ENCODE measurements at regions not wholly inside any gene's neighbourhood (a gene's known extent, or its start where the extent isn't known, plus 50 kb on each side); places are given as distances from the start of the nearest gene placed in this dataset.
"Not testable (repeated sequence)": the region's sequence is repeated elsewhere in the genome, so short reads cannot be mapped to it uniquely, and the experiment has no call there.

DNA sequence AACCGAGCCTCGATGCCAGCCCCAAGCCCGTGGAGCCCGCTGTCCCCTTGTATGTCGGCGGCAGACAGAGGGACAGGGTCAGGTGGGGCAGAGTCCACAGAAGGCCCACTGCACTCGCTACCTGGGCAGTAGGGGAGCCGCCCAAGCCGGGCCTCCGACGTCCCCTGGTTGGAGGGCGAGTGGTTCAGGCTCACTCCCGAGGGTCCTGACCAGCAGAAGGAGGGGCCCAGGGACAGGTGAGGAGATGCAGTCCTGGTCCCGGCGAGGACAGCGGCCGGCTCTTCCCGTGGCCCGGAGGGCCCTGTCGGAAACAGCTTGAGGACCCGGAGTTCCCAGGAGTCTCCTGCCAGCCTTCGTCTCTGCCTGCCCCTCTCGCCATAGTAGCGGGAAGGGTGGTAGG lies 216.7 kb upstream of the SFSWAP start:
- no peak for DNase-seq

DNA sequence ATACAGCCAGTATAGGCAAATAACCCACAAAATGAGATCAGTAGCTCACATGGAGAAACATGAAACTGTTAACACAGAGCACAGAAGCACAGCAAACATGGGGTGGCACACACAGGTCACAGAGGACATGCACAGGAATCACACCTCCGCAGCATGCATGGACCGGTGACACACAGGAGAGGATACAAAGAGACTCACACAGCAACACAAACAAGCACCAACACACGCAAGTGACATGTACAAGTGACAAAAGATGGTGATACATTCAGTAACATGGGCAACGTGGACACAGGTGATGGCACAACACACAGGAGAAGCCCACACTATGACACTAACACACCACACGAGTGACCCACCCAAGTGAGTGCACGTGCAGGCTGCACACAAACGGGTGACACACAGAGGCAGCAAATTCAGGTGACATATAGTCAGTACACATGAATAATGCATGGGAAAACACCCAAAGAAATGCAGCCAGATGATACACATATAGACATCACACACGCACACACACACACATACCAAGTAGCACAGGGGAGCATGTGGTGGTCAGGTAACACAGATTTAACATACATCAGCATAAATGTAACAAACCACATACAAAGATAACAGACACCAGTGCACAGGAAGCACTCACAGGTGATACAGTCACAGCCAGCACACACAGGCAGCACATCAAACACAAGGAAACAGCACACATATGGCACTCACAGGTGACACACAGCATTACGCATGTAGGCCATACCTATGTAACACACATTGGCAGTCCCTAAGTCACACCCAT lies 216.0 kb upstream of the SFSWAP start:
- DNase-seq, result no peak

DNA sequence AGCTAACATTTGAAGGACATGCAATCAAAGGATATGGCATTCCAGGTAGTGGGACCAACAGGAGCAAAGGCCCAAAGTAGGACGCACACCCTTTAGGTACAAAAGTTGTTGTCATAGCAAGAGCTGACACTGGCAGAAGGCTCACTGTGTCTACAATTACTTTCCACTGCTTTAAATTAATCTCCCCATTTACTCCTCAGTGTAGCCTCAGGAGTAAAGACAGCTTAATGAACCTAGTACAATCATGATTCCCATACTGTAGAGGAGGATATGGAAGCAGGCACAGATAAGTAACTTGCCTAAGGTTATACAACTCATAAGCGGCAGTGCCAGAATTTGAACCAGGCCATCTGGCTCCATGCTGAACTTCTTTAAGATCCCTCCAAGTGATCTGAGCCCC lies 212.9 kb upstream of the SFSWAP start:
- DNase-seq, result no peak

DNA sequence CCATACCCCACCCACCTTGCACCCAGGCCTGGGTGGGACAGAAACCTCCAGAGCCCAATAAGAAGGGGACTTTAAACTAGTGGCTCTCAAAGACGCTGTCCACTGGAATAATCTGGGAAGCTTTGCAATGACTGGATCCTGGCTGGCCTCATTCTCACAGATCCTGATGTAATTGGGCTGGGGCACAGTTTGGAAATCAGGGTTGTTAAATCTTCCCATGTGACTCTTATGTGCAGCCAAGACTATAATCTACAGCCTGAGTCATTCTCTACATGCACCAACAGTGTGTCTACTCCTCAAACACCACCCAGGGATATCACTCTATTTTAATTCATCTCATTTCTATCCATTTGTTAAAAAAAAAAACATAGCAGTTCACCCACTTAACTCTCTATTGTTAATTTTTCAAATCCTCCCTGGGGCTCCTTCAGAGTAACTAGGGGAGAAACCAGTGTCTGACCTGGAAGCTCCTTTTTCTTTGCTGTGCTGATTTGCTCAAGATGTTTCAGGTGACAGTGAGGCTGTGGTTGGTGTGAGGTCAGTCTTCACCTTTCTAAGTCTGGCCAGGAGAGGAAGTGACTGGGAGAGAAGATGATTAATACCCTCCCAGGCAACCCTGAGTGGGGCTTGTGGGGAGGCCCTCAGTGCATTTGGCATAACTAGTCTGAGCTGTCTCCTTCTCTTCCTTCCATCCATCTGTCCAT lies 211.6 kb upstream of the SFSWAP start:
- no peak for DNase-seq

DNA sequence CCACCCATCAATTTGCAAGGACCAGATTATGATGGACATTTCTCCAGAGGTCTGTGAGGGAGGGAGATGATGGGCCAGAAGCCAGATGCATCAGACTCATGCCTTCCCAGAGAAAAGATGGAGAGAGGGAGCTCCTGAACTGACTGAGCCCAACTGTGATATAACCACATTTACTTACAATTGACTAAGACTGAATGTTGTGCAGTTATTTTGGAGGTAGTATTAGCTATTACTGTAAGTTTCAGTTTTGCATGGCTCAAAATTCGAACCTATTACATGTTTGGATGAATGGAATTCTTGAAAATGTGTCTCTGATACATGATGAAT lies 211.1 kb upstream of the SFSWAP start:
- no peak for DNase-seq

DNA sequence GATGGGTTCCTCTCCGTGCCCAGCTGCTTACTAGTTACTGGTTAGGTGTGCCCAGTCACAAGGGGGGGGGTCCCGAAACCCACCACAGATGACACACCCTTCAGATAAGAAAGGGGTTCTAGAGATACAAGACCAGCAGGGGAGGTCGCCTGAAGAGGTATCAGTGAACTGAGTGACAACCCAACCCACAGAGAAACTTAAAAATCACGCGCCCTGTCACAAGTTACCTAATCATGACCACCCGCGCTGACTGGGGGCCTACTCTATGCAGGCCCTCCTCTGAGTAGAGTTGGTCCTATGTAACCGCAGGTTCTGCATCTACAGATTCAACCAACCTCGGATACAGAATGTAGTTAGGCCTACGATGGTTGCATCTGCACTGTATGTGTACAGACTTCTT lies 210.3 kb upstream of the SFSWAP start:
- no peak for DNase-seq

DNA sequence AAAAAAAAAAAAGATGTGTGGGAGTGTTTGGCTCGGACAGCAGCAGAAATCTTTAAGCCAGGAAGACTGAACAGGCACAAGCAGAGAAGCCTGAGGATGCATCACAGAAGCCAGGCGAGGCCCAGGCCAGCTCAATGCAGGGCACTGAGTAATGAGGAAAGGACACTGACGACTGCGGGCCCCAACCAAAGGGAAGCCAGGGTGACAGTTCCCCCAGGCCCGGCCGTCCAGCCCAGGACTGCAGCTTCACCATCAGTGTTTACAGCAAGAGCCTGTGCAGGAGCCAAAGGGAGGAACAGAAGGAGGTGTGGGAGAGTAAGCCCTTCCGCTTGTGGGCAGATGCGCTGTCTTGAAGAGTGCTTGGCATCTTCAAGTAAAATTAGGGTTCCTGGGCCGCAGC lies 205.3 kb upstream of the SFSWAP start:
- no peak for DNase-seq

DNA sequence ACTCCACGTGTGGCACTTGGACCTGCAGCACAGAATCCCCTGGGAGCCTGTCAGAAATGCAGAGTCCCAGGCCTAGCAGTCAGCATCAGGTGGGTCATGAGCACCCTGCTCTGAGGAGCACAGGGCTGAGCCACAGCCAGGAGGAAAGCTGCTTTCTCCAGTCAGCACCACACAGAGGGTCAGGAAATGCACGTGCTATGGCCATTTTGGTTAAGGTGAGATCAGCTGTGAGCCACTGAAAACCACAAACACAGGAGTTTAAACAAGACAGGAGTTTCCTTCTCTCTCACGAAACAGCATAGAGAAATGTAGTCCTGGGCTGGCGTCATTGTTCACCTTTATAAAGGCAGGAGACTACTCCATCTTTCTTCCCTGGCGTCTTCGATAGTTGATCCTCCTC lies 204.5 kb upstream of the SFSWAP start:
- DNase-seq, result no peak

DNA sequence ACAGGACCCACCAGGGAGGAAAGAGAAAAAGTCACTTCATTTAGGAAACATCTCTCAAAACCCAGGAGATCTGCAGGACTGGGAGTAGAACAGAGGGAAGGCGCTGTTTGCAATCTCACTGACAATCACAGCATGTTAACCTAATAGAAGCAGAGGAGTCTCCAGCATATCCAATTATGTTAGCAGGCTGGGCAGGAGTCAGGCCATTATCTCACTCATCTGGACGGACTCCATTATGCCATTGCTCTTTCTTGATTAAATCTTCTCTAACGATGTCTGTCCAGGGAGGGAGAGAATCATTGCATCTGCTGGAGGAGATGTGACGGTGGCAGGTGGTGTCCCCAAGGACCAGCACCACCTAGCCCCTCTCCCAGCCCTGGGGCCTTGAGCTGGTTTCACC lies 203.8 kb upstream of the SFSWAP start:
- no peak for DNase-seq

DNA sequence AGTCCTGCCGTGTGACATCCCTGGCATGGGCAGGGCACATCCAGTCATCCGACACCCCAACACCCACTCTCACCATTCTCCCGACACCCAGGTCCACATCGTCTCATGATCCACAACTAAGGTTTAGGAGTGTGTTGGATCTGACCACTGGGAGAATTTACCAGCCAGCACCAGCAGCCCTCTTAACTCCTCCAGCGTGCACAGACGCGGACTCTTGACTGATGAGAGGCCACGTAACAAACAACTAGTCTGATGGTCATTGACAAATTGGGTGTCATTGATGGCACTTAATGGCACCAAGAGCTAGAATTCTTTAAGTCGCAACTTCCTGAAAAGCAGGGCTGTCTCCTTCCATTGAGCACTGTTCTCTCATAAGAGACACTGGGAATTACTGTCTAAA lies 203.0 kb upstream of the SFSWAP start:
- no peak for DNase-seq

DNA sequence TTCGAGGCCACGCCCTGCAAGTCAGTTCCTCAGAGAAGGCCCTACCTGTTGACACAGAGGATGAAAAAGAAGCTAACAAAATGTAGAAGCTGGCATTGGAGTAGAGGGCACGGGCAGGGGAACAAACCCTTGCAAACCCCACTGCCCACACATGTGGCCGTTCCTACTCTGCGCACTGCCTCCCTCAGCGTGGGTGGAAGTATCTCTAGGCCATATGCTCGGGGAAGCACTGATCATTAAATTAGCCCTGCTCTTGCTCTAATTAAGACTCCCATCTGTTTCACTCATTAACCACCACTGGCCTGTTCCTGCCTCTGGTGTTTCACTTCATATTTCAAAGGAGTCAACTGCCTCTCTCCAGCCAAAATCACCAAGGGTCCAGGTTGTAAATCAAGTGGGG lies 201.2 kb upstream of the SFSWAP start:
- no peak for DNase-seq

DNA sequence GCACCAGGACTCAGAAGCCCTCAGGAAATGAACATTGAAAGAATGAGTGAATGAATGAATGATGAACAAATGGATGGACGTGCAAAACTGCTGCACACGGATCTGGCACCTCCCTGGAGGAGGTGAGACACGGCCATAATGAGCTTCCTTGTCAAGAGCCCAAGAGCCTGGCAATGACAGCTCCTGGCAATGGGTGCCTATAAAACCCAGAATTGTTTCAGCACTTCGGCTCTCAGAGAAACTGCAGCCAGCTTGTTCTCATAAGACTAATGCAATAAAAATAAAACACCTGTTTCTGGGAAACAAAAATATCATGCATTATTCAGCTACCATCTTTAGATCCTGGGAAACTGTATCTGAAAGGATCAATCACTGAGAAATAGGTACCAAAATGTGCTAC lies 200.5 kb upstream of the SFSWAP start:
- DNase-seq, result no peak

DNA sequence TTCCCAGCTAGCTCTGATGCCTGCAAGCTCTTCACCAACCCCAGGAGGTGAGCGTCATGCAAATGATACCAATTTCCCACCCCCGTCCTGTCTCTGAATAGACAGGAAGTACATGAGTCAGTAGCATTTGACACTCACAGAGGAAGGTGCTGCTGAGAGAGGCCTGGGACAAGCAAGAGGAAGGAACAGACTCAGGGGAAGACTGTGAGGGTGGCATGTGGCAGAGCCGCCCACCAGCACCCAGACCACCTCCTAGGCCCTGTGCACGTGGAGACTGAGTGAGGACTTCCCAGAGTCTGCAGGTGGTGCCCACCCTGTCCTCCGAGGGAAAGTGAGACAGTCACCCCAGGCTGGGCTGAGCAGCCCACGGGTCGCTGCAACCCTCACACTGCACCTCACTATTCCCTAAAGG lies 199.5 kb upstream of the SFSWAP start:
- DNase-seq, result peak; percentile 69

DNA sequence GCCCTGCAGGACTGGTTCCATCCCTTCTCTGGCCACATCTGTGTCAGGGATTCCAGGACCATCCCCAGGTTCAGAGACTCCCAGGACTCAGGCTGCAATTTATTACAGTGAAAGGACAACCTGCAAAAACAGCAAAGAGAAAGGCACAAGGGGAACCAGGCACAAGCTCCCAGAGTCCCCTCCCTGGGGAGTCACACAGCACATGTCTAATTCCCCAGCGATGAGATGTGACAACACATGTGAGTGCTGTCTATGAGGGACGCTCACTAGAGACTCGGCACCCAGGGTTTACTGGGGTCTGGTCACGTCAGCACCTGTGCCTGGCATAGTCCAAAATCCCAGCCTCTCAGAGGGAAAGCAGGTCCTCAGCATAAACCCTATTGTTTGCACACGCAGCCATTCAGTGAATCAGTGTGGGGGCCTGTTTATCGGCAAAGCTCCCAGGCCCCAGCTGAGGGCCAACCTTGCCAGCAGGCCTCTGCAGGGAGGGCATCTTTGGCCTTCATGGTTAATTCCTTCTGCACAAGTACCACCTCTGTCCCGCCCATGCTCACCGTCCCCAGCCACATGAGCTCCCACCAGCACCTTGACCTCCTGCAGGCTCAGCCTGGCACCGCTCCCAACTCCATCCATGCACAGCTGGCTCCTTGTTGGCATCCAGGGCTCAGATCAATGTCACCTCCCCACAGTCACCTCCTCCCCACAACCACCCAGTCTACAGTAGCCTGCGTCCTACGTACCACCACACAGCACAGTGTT lies 198.9 kb upstream of the SFSWAP start:
- DNase-seq, result no peak

DNA sequence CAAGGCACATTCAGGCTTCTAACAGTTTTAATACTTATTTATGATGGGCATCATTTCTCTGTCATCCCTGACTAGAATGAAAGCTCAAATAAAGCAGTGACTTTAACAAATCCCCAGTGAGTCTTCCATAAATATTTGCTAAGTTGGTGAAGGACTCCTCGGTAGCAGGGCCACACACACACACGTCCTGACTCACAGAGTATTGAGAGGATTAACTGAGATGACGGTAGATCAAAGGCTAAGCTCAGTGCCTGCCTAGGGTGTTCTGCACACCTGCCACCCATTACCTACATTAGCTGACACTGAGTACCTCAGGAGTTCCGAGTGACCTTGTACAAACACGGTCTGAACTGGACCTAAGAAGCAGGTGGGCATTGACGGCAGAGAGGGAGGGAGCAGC lies 197.3 kb upstream of the SFSWAP start:
- DNase-seq, result no peak

DNA sequence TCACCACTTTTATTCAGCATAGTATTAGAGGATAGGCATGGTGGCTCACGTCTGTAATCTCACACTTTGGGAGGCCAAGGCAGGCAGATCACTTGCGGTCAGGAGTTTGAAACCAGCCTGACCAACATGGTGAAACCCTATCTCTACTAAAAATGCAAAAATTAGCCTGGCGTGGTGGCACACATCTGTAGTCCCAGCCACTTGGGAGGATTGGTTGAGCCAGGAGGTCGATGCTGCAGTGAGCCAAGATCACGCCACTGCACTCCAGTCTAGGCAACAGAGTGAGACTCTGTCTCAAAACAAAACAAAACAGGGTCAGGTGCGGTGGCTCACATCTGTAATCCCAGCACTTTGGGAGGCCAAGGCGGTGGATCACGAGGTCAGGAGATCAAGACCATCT lies 190.3 kb upstream of the SFSWAP start:
- DNase-seq, result not testable (repeated sequence)

DNA sequence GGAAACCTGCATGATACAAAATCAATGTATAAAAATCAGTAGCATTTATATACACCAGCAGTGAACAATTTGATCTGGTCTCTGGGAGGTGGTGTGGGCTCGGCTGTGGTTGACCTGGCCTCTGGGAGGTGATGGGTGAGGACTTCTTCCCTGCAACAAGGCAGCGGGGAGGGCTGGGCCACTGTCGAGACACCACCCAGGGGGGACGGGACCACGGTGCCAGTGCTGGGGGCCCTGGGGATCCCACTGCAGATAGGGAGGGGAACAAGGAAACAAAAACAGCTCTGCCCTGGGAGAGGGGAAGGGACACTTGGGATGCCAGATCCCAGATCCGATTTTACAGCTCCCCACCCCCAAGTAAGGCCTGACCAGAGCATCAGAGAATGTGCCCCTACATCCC lies 189.6 kb upstream of the SFSWAP start:
- DNase-seq, result no peak

DNA sequence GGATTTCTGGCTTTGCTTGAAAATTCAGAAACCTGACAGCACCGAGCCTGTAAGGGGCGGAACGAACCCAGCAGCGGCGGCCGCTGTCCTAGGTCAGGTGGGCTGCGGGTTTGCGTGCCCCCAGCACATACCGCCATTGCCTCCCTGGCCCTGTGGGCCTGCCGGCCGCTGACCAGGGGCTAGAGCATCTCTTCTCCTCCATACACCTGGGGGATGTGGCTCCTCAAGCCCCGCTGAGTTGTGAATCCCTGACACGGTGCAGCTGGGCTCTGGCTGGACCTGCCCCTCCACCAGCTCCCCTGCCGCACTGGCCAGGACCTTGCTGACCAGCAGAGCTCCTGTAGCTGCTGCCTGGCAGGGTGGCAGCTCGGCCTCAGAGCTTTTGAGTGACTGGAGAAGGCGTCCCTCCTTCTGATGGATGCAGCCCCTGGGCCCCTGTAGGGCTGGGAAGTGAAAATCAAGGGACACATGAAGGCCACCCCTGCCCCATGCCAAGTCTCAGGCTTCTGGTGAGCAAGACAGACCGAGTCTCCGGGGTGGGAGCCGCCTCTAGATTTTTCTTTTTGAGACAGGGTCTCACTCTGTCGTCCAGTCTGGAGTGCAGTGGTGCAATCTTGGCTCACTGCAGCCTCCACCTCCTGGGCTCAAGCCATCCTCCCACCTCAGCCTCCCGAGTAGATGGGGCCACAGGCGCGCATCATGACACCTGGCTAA lies 184.9 kb upstream of the SFSWAP start:
- DNase-seq, result no peak

DNA sequence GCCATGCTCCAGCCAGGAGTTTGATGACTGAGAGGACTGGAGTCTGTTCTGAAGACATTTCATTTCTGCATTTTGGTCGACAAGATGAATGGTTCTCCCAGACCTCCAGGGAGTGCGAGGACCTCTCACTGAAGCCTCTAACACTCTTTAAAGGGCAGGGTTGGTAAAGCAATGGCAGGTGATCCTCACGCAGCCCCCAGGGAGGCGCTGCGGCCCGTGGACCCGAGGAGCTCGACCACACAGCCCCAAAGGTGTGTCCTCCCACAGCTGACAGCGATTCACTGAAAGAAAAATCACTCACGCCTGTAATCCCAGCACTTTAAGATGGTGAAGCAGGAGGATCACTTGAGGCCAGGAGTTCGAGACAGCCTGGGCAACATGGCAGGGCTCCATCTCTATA lies 183.8 kb upstream of the SFSWAP start:
- DNase-seq, result no peak

DNA sequence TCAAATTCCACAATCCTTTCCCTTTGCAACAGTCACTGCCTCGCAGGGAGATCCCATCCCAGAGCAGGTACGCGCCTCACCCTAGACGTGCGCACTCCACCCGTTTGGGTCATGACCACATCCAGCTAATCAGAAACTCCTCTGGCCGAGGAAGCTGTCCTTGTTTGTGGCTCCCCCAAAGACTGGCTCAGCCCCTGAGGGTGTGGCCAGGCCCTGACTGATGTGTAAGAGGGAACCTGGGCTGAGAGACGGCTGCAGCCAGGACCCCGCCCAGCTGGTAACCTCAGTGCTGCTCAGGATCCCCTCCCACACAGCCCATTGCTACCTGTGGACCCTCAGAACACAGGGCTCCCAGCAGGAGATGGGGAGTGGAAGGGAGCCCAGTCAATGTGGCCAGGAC lies 183.2 kb upstream of the SFSWAP start:
- no peak for DNase-seq

DNA sequence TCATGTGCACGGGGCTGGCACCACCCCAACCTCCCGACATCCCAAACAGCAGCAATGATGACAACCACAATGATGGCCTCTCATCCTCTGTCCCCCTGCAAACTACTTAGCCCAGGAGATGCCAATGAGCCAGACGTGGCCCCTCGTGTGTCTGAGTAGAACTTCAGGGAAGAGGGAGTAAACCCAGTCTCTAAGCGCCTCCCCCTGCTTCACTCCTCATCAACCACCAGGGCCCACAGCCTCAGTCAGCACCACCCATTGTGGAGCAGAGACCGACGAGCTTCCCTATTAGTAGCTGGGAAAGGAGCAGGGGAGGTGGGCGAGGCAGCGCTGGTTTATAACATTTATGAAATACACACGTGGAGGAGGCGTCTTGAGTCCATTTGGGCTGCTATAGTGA lies 182.7 kb upstream of the SFSWAP start:
- no peak for DNase-seq

DNA sequence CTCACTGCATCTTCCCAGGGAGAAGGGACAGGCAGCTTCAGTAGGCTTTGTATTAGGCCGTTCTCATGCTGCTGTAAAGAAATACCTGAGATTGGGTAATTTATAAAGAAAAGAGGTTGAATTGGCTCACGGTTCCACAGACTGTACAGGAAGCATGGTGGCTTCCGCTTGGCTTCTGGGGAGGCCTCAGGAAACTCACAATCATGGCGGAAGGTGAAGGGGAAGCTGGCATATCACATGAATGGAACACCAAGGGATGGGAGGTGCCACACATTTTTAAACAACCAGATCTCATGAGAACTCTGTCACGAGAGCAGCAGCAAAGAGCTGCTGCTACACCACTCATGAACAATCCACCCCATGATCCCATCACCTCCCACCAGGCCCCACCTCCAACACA lies 182.2 kb upstream of the SFSWAP start:
- no peak for DNase-seq

DNA sequence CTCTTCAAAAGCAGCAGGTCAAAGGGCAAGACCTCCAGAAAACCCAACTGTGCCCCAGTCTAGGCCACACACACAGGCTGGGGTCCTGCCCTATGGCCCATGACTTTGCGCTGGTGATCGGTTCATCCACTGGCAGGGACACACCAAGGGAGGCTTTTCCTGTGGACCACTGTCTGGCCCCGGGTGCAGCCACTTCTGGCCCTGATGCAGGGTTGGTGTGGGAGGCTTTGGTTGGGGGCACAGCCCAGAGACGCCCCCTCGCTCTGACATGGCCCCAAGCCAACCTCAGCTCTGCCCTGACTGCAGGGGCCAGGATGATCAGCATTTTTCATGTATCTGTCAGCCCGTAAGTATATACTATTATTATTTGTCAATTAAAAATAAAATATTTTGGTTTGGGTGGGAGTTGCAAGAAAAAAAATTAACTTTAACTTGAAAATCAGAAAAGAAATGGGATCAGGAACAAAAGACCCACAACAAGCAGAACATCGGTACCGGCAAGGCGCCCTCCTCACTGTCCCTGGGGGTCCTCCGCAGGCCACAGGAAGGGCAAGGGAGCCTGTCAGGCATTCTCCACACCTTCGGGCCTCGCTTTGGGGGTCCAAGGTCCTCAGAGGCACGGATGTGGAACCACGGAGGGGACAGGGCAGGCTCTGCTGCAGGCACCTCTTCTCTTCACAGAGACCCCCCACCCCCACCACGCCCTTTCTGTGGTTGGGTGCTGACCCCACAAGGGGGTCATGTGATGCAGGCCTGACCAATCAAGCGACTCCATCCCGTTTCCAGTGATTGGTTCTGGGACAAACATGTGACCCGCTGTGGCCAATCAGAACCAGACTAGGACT lies 181.5 kb upstream of the SFSWAP start:
- DNase-seq, result no peak

Data from CD4-positive, alpha-beta T cell treated with Interleukin-6 for 4 hours (primary cell).